Right ventricle myocardium superior (tissue), 1 donor: ENCODE measurements at regions not wholly inside any gene's neighbourhood (a gene's known extent, or its start where the extent isn't known, plus 50 kb on each side); places are given as distances from the start of the nearest gene placed in this dataset.
A peak's percentile ranks its signal among the peaks of the same experiment; 100 is the strongest.
"Not testable (repeated sequence)": the region's sequence is repeated elsewhere in the genome, so short reads cannot be mapped to it uniquely, and the experiment has no call there.

ENCODE experiments used
- ATAC-seq: fragments of 200-7000 bp; cut with Tn5 transposase; one replicate; pipeline ENCODE4 v1.9.1; 2020; ENCODE audit warnings: mild to moderate bottlenecking; ENCODE audit not compliant: poor library complexity
- DNase-seq: peaks from one replicate; pipeline ENCODE4 v3.0.0-alpha.2; 2020
- intact Hi-C: fragments of 100-400 bp; cut with DNase I; formaldehyde crosslinking; loops from one replicate; pipeline ENCODE4 v1.11.2; 2022
- donor health status: DM: no; HTN: yes; CAD: no; lungs with severe emphysema.

DNA sequence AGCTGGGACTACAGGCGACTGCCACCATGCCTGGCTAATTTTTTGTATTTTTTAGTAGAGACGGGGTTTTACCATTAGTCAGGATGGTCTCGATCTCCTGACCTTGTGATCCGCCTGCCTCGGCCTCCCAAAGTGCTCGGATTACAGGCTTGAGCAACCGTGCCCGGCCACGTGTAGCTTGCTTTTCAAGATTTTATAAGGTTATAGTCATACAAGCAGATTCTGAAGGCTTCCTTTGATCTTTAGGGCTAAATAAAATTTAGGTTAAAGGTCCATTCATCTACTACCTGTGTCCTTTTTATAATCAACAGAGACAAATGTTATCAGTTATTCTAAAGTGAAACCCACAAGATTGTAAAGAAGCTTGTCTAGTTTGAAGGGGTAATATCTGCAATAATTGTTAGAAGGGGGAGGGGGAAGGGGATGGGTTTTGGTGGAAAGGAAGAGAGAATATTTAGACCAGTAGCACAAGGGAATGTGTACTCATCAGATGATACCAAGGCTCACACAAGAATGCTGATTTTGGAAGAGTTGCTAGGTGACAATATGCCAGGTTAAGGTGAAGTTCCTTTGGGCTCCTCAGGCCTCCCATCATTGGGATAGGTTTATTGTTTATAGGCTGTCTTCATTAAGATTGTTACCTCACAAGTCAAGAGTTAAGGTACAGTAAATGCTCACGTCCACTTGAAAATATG is 284.7 kb downstream of the ALDH8A1 start:
- ATAC-seq, result no peak
- intact Hi-C loops, result no loop called here

DNA sequence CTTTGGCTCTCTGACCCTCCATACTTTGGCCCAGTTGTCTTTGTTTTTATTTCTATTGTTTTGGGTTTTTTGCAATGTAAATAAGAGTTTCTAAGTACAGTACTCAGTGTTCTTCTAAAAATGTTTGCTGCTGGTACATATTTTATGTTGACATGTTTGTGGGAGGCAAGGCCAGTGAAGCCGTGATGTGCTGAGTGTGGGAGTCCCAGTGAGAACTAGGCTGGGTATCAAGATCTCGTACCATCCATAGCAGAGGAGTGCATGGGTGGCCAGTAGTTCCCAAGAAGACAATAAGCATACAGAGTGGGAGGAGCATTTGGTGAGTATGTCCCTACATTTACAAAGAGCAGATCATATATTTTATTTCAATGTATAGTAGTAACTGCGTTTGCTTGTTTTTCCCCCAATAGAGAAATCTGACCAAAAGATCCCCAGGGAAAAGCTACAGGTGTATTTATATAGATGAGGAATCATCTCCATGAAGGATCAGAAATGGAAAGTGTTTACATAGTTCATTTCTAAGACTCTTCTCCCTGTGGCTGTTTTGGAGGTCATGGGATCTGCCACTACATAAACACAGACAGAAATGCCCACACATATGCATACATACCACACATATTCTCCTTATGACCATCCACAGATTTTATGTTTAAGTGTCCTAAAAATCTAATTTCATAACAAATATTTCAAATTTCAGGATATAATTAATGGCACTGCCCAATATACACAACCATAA is 285.9 kb downstream of the ALDH8A1 start:
- DNase-seq (no peak), ATAC-seq (no peak)
- intact Hi-C loops, result no loop called here

More for the DNA sequence above, 284.7 kb downstream of the ALDH8A1 start:
- DNase-seq, result no peak

DNA sequence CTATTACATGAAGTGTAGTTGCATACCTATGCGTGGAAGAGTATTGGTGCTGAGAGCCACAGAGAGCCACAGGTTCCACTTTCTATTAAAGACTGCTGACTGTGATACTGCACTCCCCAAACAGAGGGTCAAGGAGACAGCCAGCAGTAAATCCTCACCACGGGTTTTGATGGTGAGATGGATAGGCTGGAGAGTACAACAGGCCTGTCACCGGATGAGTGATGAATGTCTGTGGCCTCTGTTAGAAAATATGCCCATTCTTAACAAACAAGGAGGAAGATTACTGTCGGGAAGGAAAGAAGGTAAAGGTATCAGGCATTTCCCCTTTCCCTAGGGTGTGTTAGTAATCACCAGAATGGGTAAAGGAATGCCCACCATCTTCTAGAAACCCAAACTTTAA is 286.5 kb downstream of the ALDH8A1 start:
- DNase-seq, result no peak
- intact Hi-C loops, result no loop called here
- no peak for ATAC-seq

DNA sequence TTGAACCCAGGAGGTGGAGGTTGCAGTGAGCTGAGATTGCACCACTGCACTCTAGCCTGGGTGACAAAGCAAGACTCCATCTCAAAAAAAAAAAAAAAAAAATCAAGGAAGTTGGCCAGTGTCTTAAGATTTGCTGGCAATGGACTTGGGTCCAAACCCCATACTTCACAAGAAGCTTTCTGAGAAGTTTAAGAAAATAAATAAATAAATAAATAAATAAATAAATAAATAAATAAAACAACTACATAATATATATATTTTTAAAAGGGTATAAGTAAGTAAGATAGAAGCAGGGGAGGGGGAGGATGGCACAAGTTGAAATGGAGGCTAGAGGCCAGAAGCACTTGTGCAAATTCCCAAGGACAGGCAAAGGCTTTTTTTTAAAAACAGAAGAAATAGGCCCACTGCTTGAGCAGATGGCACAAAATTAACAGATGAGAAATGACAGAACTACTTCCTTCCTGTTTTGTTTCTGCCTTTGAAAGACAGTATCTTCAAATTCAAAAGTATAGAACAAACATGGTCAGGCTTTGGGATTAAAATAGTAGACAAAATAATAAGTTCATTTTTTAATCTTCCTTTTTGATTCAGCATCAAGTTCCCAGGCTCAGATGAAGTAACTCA is 287.7 kb downstream of the ALDH8A1 start:
- ATAC-seq, result no peak

DNA sequence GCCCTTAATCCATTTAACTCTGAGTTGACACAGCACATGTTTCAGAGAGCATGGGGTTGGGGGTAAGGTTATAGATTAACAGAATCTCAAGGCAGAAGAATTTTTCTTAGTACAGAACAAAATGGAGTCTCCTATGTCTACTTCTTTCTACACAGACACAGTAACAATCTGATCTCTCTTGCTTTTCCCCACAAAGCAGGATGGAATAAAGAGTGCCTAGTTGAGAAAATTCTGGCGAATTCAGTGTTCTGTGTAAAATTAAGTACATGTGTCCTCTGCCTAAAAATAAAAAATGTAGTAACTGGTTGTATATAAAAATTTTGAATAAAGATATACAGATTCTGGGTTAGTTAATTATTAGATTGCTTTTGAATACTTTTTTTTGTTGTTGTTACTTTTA is 290.0 kb downstream of the ALDH8A1 start:
- DNase-seq, ATAC-seq, intact Hi-C loops: not testable (repeated sequence)

More for the DNA sequence above, 287.7 kb downstream of the ALDH8A1 start:
- DNase-seq, result no peak
- intact Hi-C loops, result no loop called here

DNA sequence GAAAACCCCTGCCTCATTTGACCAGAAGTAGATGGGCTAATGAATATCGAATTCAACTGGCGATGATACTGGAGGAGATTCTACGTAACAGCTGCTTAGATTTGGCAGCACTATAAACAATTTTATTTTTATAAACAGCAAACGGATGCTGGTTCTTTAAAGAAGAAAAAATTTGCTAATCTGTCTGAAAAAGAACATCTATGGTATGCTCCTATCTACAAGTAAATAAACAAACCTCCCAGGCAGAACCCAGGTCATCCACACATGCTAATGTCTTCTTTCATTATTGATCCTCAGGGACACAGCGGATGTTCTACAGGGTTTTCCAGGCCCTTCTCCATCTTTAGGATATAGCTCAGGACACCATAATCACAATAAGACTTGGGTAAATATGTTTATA is 291.3 kb downstream of the ALDH8A1 start:
- intact Hi-C loops, result no loop called here
- DNase-seq (no peak), ATAC-seq (no peak)

DNA sequence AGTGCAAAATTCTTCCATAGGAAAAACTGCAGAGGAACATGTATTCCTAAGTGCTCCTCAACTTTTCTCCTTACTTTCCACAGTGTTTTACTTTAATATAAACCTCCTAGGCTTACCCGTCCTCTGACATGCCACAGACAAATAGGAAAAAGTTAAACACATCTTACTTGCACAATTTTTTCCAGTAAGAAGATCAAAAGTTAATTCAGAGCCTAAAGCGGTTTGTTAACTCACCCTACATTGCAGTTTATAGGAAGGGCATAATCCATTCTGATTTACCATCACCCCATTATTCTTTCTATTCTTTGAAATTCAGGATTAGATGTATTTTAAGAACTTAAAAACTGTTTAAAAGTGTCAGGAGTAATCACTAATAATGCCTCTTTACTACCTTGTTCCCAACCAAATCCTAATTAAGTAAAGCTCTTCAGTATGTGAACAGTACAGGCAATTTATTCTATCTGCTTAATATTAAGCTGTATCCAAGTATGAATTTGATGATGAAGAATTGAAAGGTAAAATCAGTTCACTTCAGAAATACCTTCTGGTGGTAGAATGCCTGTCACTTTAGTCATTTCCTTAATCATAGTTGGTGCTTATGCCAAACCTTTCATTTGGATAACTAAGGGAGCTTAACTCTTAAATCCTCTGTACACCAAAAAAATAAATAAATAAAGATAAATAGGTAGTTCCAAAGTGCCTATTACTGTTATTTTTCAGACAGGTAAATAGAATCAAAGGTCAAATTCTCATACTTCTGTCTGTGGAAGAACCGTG is 292.0 kb downstream of the ALDH8A1 start:
- intact Hi-C loops, result no loop called here
- no peak for ATAC-seq

DNA sequence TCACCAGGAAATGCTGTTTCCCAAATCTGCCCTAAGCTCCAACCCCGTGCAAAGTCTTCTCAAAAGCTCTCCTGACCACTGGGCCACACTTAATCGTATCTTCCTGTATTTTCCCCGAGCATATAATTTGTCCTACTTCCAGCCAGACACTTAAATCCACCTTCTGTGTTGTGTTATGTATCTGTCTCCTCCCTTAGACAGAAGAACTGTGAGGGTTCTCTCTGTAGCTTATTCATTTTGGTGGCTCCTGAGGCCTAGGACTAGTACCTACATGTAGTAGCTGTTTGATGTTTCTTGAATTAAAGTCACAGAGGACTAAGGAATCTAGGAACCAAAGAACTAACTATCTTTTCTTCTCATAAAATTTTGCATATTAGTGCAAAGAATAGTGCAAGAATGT is 292.6 kb downstream of the ALDH8A1 start:
- ATAC-seq (no peak), DNase-seq (no peak)
- intact Hi-C loops, result no loop called here

More for the DNA sequence above, 292.0 kb downstream of the ALDH8A1 start:
- DNase-seq, result no peak

DNA sequence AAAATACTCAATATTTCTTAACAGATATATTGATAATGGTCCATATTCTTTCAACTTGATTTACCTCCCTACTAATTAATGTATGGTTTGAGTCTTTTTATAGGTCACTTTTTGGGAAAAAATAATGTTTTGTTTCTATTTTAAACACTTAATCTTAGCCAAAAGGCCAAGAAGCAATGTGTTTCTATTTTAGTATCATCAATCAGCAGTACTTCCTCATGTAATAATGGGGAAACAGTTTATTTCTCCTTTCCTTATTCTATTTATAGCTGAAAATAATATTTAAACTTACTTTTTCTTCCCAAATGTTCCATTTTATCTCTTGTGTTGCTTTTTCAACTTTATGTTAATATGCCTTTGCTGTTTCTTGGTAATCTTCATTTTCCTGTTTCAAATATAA is 295.1 kb downstream of the ALDH8A1 start:
- ATAC-seq (no peak), DNase-seq (no peak)
- intact Hi-C loops, result no loop called here

DNA sequence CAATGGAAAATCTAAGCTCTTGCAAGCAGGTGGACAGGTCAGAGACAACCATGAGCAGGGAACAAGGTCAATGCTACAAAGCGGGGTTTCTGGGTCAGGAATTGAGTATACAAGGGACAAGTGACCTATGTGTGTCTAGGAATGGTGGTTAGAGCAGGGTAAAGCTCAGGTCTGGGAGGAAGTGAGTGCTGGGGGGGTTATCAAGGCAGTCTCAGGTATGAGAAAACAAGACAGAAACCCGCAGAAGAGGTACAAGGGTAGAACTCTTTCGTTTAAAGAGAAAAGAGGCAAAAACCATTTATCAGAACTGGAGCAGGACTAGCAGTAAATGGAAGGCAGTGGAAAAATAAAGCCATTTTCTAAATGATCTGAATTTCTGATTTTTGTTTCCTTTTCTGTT is 298.4 kb downstream of the ALDH8A1 start:
- ATAC-seq (no peak), DNase-seq (no peak)
- intact Hi-C loops, result no loop called here

DNA sequence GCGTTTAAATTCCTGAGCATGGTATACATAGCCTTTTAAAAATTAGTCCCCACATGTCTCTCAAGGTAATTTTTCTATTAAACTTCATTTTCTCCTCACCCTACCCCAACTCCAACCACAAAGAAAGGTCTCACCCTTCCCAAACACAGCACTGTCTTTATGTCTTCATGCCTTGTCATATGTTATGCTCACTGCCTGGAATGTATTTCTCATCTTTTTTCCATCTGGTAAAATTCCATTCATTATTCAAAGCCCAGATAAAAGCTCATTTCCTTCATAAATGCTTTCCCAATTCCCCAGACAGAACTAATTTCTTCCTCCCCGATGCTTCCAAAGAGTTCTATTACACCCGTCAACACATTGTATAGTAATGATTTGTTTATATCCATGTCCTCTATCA is 302.0 kb downstream of the ALDH8A1 start:
- DNase-seq (no peak), ATAC-seq (no peak)
- intact Hi-C loops, result no loop called here

DNA sequence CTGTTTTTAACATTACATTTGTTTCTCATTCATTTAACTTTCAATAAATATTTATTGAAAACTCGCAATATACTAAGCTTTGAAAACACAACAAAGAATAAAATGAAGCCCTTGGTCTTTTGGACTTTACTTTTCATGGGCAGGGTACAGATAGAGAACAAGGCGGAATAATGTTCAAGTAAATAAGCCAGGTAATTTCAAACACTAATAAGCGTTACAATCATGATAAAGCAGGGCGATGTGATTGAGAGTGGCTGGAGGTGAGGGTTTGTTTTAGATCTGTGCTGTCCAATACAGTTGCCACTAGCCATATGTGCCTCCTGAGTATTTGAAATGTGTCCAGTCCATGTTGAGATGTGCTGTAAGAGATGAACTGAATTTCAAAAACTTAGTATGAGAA is 307.1 kb downstream of the ALDH8A1 start:
- ATAC-seq (no peak), DNase-seq (no peak)
- intact Hi-C loops, result loop anchor here (5.0 kb wide), 2 partner anchors 179 to 471 kb away; no protein-coding TSS in a partner anchor

DNA sequence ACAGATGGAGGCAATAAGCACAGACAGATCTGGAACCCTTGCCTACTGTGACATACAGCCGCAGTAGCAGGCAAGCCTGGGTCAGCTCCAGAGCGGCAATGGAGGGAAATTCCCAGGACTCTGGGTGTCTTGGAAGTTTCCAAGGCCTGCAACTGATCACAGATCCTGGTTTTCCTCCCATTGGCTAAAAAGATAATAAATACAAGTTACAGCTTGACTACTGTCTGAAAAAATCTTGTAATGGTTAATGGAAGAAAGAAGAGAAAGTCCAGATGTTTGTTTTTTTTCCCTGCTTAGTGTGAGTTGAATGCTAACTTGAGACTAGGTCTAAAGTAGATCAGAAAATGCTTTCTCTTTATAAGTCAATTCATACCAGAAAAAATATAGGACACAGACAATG is 307.6 kb downstream of the ALDH8A1 start:
- no peak for ATAC-seq
- intact Hi-C loops, result loop anchor here (5.0 kb wide), 2 partner anchors 180 to 470 kb away; no protein-coding TSS in a partner anchor
- DNase-seq, result no peak

DNA sequence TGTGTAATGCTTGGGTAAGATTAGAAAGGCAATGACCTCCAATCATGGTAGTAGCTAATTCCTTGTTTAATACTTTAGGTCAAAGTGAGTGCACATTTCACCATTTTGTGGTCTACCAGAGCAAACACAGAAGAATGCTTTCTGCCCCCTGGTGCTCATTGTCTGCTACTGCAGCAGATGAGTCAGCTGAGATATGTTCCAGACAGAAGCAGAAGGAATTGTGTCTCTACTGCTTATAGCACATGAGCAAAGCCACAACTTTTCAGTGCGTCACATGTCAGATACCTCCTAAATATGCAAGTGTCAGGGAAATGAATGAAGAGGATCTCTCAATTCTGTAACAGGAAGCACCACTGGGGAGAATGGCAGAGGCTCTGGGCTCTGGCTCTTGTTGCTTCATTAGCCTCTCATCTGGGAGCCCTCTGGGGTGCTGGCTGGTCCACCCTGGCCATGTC is 308.9 kb downstream of the ALDH8A1 start:
- ATAC-seq (peak; percentile 96), DNase-seq (peak; percentile 82)
- intact Hi-C loops, result loop anchor here (5.0 kb wide), 2 partner anchors 181 to 469 kb away; no protein-coding TSS in a partner anchor

DNA sequence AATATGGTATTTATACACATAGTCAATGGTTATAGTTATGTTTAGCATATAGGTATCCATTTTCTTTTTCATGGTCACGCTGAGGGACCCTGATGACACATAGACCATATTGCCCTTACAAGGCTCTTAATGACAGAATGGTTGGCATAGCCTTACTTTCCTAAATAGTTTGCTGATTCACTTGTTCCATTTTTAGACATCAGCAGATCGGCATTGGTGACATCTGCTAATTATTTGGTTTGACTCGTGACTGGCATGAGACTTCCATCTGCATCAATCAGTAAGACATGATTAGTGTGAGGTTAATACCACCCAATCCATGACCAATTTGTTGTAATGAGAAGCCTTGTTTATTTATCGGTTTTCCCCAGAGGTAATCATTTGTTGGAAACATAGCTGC is 309.7 kb downstream of the ALDH8A1 start:
- intact Hi-C loops, result loop anchor here (5.0 kb wide), 2 partner anchors 182 to 468 kb away; no protein-coding TSS in a partner anchor
- ATAC-seq (no peak), DNase-seq (no peak)

DNA sequence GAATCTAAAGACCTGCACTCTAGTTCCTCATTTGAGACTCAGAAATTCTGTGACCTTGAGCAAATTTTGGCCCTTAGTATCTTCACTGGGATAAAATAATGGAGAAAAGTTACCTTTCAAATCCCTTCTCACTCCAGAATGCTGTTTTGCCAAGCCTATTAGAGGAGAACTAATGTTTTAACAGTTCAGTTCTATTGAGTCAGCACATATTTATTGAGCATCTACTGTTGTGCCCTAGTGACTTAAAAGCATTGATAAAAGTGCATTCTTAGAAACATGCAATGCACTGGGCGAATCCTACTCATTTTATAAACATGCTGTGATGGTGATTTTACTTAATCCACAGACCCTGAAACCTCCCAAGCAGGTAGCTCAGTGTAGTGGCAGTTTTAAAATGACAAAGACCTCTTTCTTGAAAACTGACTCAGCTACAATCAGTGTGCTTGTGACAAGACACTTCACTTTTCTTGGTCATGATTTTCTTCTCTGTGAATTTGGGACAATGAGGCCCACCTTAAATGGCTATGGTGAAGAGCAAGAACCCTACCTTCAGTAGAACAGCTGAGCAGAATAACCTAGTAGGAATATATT is 312.0 kb downstream of the ALDH8A1 start:
- intact Hi-C loops, result no loop called here
- ATAC-seq (no peak), DNase-seq (no peak)

DNA sequence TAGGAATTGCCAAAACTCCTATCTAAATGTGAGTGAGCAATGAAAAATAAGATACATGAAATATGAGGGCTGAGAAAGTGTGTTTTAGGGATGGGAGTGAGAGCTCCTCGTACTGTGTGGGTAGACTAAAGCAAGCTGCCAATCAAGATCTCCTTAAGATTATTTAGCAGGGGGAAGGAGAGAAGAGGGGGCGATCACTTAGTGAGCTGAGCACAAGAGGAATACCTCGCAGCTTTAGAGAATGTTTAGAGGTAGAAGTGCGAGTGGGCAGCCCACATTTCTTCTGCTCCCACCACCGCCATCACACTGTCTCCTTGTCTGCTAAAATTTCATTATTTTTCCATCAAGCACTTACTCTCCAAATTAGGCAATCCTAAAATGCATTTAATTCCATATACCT is 312.6 kb downstream of the ALDH8A1 start:
- no peak for ATAC-seq
- intact Hi-C loops, result no loop called here
- no peak for DNase-seq

DNA sequence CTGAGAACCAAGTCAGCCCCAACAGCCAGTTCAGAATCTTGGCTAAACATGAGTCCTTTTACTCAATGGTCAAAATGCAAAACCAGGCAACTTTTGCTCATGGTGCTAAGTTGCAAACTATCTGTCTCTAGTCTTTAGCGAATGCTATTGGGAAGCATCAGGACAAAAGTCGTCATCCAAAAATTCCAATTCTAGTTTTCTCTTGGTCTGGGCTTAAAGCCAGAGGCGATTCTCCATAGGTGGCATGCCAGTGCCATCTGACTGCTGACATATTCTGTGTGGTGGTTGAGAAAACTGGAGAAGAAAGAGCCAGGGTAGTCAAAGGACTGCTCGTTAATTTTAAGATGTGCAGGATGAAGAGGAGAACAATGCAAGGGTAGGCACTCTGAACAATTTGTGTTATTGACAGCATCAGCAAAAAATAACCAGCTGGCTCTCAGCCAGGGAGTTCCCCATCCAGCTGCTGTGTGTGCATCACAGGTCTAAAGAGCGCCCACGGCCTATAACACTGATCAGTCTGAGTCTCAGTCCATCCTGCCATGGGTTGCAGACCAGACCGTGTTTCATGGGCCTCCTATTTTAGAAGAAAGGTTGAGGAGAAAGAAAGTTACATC is 313.6 kb downstream of the ALDH8A1 start:
- ATAC-seq (no peak), DNase-seq (no peak)
- intact Hi-C loops, result no loop called here
